GM23338 (cell line): ENCODE measurements at regions not wholly inside any gene's neighbourhood (a gene's known extent, or its start where the extent isn't known, plus 50 kb on each side); places are given as distances from the start of the nearest gene placed in this dataset.

Experiments
- ATAC-seq: fragments of 200-7000 bp; cut with Tn5 transposase; 3 replicates; pipeline ENCODE4 v1.9.1; 2020
- DNase-seq: peaks from one replicate; pipeline ENCODE4 v3.0.0-alpha.2; 2015; ENCODE audit warnings: low spot score
- H2AFZ ChIP-seq: fragments of 200-600 bp; sonication (generic); 2 replicates; pipeline ENCODE4 v1.8.0; 2016; ENCODE audit warnings: antibody characterized with exemption, mild to moderate bottlenecking, moderate library complexity
- H3F3A ChIP-seq: fragments of 200-600 bp; sonication (generic); replicated peaks from 2 replicates; pipeline ENCODE4 v1.8.0; 2017; ENCODE audit warnings: antibody characterized with exemption, mixed run types, low read depth
- H3K27ac ChIP-seq: fragments of 200-600 bp; sonication (generic); 2 replicates; pipeline ENCODE4 v1.6.1; 2016; ENCODE audit warnings: low read depth
- H3K27me3 ChIP-seq: fragments of 200-600 bp; sonication (generic); 2 replicates; pipeline ENCODE4 v1.8.0; 2016; ENCODE audit warnings: mild to moderate bottlenecking, mixed run types, moderate library complexity; ENCODE audit not compliant: insufficient read depth
- H3K36me3 ChIP-seq: fragments of 200-600 bp; sonication (generic); 2 replicates; pipeline ENCODE4 v1.8.0; 2016; ENCODE audit warnings: mild to moderate bottlenecking; ENCODE audit not compliant: insufficient read depth
- H3K4me1 ChIP-seq: fragments of 200-600 bp; sonication (generic); 2 replicates; pipeline ENCODE4 v1.8.0; 2016; ENCODE audit warnings: mild to moderate bottlenecking, moderate library complexity; ENCODE audit not compliant: insufficient read depth
- H3K4me2 ChIP-seq: fragments of 200-600 bp; sonication (generic); 2 replicates; pipeline ENCODE4 v1.7.1; 2017; ENCODE audit warnings: mixed run types
- H3K4me3 ChIP-seq: fragments of 200-600 bp; sonication (generic); 2 replicates; pipeline ENCODE4 v1.6.1; 2016; ENCODE audit warnings: mixed run types
- H3K79me2 ChIP-seq: fragments of 200-600 bp; sonication (generic); replicated peaks from 2 replicates; pipeline ENCODE4 v1.8.0; 2017; ENCODE audit warnings: mild to moderate bottlenecking; ENCODE audit not compliant: insufficient read depth
- H3K9me2 ChIP-seq: fragments of 200-600 bp; sonication (generic); 2 replicates; pipeline ENCODE4 v1.8.0; 2017; ENCODE audit not compliant: insufficient read depth
- H4K20me1 ChIP-seq: fragments of 200-600 bp; sonication (generic); replicated peaks from 2 replicates; pipeline ENCODE4 v1.8.0; 2017; ENCODE audit warnings: mild to moderate bottlenecking; ENCODE audit not compliant: insufficient read depth
- H3K27ac Mint-ChIP-seq: 2 replicates; pipeline ENCODE4 v1.8.0; 2020; ENCODE audit warnings: inconsistent platforms, mild to moderate bottlenecking, moderate library complexity, mixed read lengths
- H3K27me3 Mint-ChIP-seq: 3 replicates; pipeline ENCODE4 v1.8.0; 2022; ENCODE audit warnings: low read depth, mild to moderate bottlenecking, moderate library complexity, mixed read lengths, inconsistent platforms; ENCODE audit not compliant: insufficient read depth, poor library complexity
- H3K36me3 Mint-ChIP-seq: 3 replicates; pipeline ENCODE4 v1.8.0; 2021; ENCODE audit warnings: low read depth, mild to moderate bottlenecking, inconsistent platforms, moderate library complexity, mixed read lengths
- H3K4me1 Mint-ChIP-seq: 3 replicates; pipeline ENCODE4 v1.8.0; 2020; ENCODE audit warnings: mild to moderate bottlenecking, inconsistent platforms, mixed read lengths
- H3K4me3 Mint-ChIP-seq: 3 replicates; pipeline ENCODE4 v1.8.0; 2021; ENCODE audit warnings: moderate library complexity, mild to moderate bottlenecking, inconsistent platforms, mixed read lengths
- H3K9me3 Mint-ChIP-seq: 3 replicates; pipeline ENCODE4 v1.8.0; 2020; ENCODE audit warnings: moderate library complexity, mild to moderate bottlenecking, inconsistent platforms, mixed read lengths
- CTCF ChIP-seq, 2 experiments: fragments of 200-600 bp in 1 of 2; sonication (generic) in 1 of 2; conservative IDR thresholded peaks; 2 replicates each; pipeline versions ENCODE4 v1.5.1 to v1.6.1; 2016 to 2017; ENCODE audit warnings: antibody characterized with exemption in 2 of 2, low read depth in 2 of 2, mild to moderate bottlenecking in 2 of 2, moderate library complexity in 1 of 2
- JUNB ChIP-seq: IDR thresholded peaks from one replicate; pipeline ENCODE4 v1.6.1; 2016; ENCODE audit warnings: antibody characterized with exemption; ENCODE audit not compliant: unreplicated experiment
- NANOG ChIP-seq: IDR thresholded peaks from 2 replicates; pipeline ENCODE4 v1.6.1; 2016; ENCODE audit warnings: antibody characterized with exemption, borderline replicate concordance
- POLR2AphosphoS5 ChIP-seq: IDR thresholded peaks from 2 replicates; pipeline ENCODE4 v1.6.1; 2016; ENCODE audit warnings: antibody characterized with exemption, low read depth
- REST ChIP-seq: IDR thresholded peaks from one replicate; pipeline ENCODE4 v1.6.1; 2018; ENCODE audit warnings: antibody characterized with exemption; ENCODE audit not compliant: unreplicated experiment
- ZNF462 ChIP-seq: fragments of 250-450 bp; sonication (Bioruptor Pico); IDR thresholded peaks from 2 replicates; pipeline ENCODE4 v1.5.0; 2020; ENCODE audit warnings: mild to moderate bottlenecking, moderate library complexity

- TF ChIP-seq NANOG, result no peak
- no peak for TF ChIP-seq POLR2AphosphoS5
Observed at GRCh38 chr2:149690825-149691224, 103.2 kb upstream of the MMADHC start (continued).

GRCh38 chr2:149687052-149687427, 99.5 kb upstream of the MMADHC start:
- H3K4me1 Mint-ChIP-seq, result no peaks in the 10 kb centered on the region
- Histone ChIP-seq H3K4me3 (no peak overlapping the region), H3K27me3 (no peaks in the 10 kb centered on the region), H3K27ac (no peak overlapping the region), H3F3A (no peaks in the 10 kb centered on the region), H2AFZ (no peak overlapping the region), H3K36me3 (no peaks in the 10 kb centered on the region), H3K4me2 (no peak overlapping the region), H3K79me2 (no peaks in the 10 kb centered on the region), H3K9me2 (no peaks in the 10 kb centered on the region; the same call in 1 of the 2 replicates), H3K4me1 (no peaks in the 10 kb centered on the region), H4K20me1 (no peaks in the 10 kb centered on the region)
- ATAC-seq (no peak), DNase-seq (no peak)
- no peaks in the 10 kb centered on the region for H3K9me3 Mint-ChIP-seq
- no peaks in the 10 kb centered on the region for H3K27me3 Mint-ChIP-seq
- H3K36me3 Mint-ChIP-seq, result no peaks in the 10 kb centered on the region
- no peak overlapping the region for H3K4me3 Mint-ChIP-seq
- H3K27ac Mint-ChIP-seq, result no peak overlapping the region
- TF ChIP-seq REST (no peak), POLR2AphosphoS5 (no peak), CTCF (conservative IDR thresholded peaks at IDR 0.05; ENCODE audit: low read depth in 2 of 2) (no peak), JUNB (no peak)

- Histone ChIP-seq H3K27me3 (no peaks in the 10 kb centered on the region), H3K27ac (no peak overlapping the region), H3F3A (no peaks in the 10 kb centered on the region), H3K9me2 (no peaks in the 10 kb centered on the region; the same call in 1 of the 2 replicates), H3K4me2 (no peak overlapping the region), H3K79me2 (no peaks in the 10 kb centered on the region), H4K20me1 (no peaks in the 10 kb centered on the region), H3K36me3 (no peaks in the 10 kb centered on the region), H3K4me1 (no peaks in the 10 kb centered on the region), H2AFZ (no peak overlapping the region), H3K4me3 (no peak overlapping the region)
- no peak for ATAC-seq
- Mint-ChIP-seq H3K9me3 (no peaks in the 10 kb centered on the region), H3K36me3 (no peaks in the 10 kb centered on the region), H3K4me1 (no peaks in the 10 kb centered on the region), H3K27me3 (no peaks in the 10 kb centered on the region), H3K4me3 (no peak overlapping the region), H3K27ac (no peak overlapping the region)
- no peak for TF ChIP-seq ZNF462 (CRISPR knock-in tag)
- no peak for DNase-seq
Observed at GRCh38 chr2:149686136-149687051, 98.8 kb upstream of the MMADHC start.
